Suppressor macrophage (primary cell): ENCODE measurements at regions not wholly inside any gene's neighbourhood (a gene's known extent, or its start where the extent isn't known, plus 50 kb on each side); places are given as distances from the start of the nearest gene placed in this dataset.
"Not testable (repeated sequence)": the region's sequence is repeated elsewhere in the genome, so short reads cannot be mapped to it uniquely, and the experiment has no call there.

ENCODE experiments used
- DNase-seq, 4 experiments: peaks; one replicate each; pipeline ENCODE4 v3.0.0-alpha.2; 2020 to 2022

- no peak for DNase-seq
Measured at GRCh38 chr4:67036791-67037190, 508.5 kb downstream of the CENPC start.

- no peak for DNase-seq
Measured at GRCh38 chr4:67035986-67036385, 509.3 kb downstream of the CENPC start.

GRCh38 chr4:67035501-67035900, 509.8 kb downstream of the CENPC start:
- DNase-seq: no peak

- DNase-seq: no peak
Measured at GRCh38 chr4:67030636-67031035, 514.7 kb downstream of the CENPC start.

GRCh38 chr4:67020438-67020797, 524.9 kb downstream of the CENPC start:
- DNase-seq: no peak

- DNase-seq: no peak
Measured at GRCh38 chr4:67019686-67020437, 525.4 kb downstream of the CENPC start.

- DNase-seq: no peak
Measured at GRCh38 chr4:67014592-67014991, 530.7 kb downstream of the CENPC start.

- DNase-seq: no peak
Measured at GRCh38 chr4:67006791-67007190, 538.5 kb downstream of the CENPC start.

GRCh38 chr4:66991521-66991920, 553.8 kb downstream of the CENPC start:
- DNase-seq: no peak

GRCh38 chr4:66974665-66975064, 570.6 kb downstream of the CENPC start:
- no peak for DNase-seq

GRCh38 chr4:66972087-66972486, 573.2 kb downstream of the CENPC start:
- peak in 2 of 4 experiments; percentile 6 to 12 for DNase-seq

- DNase-seq: no peak
Measured at GRCh38 chr4:66964467-66964866, 580.8 kb downstream of the CENPC start.

GRCh38 chr4:66963084-66963483, 582.2 kb downstream of the CENPC start:
- no peak for DNase-seq

GRCh38 chr4:66959207-66959606, 586.1 kb downstream of the CENPC start:
- DNase-seq: no peak

GRCh38 chr4:66956852-66957251, 588.5 kb downstream of the CENPC start:
- no peak for DNase-seq

- DNase-seq: no peak
Measured at GRCh38 chr4:66956426-66956825, 588.9 kb downstream of the CENPC start.

- DNase-seq: no peak
Measured at GRCh38 chr4:66955784-66956183, 589.5 kb downstream of the CENPC start.

GRCh38 chr4:66949419-66949818, 595.9 kb downstream of the CENPC start:
- DNase-seq: peak; percentile 21 to 87 (median 56)

GRCh38 chr4:66946761-66947160, 598.5 kb downstream of the CENPC start:
- no peak for DNase-seq

GRCh38 chr4:66943112-66943511, 602.2 kb downstream of the CENPC start:
- peak; percentile 69 to 89 (median 78) for DNase-seq

- not testable (repeated sequence) for DNase-seq
Measured at GRCh38 chr4:66931981-66932380, 613.3 kb downstream of the CENPC start.

GRCh38 chr4:66930206-66930605, 615.1 kb downstream of the CENPC start:
- DNase-seq: no peak

- DNase-seq: no peak
Measured at GRCh38 chr4:66929748-66930147, 615.6 kb downstream of the CENPC start.

- DNase-seq: not testable (repeated sequence)
Measured at GRCh38 chr4:66928881-66929280, 616.4 kb downstream of the CENPC start.

- DNase-seq: no peak
Measured at GRCh38 chr4:66927937-66928336, 617.4 kb downstream of the CENPC start.
